ENCODE measurements at regions not wholly inside any gene's neighbourhood (a gene's known extent, or its start where the extent isn't known, plus 50 kb on each side); places are given as distances from the start of the nearest gene placed in this dataset.

- no peak for TF ChIP-seq CTCF (IDR thresholded peaks at IDR 0.05)
- TF ChIP-seq EP300 (IDR thresholded peaks at IDR 0.05): no peak
Measured at GRCh38 chr18:68267583-68267982, 447.3 kb downstream of the TMX3 start.

All from upper lobe of left lung (tissue), 4 donors.